KMS-11 (cell line): ENCODE measurements at regions not wholly inside any gene's neighbourhood (a gene's known extent, or its start where the extent isn't known, plus 50 kb on each side); places are given as distances from the start of the nearest gene placed in this dataset.

ENCODE experiments used
- H2AFZ ChIP-seq: fragments of 200-600 bp; sonication (generic); 2 replicates; pipeline ENCODE4 v1.6.1; 2016; ENCODE audit warnings: antibody characterized with exemption, mixed run types, low read depth
- H3K27ac ChIP-seq: fragments of 200-600 bp; sonication (generic); 2 replicates; pipeline ENCODE4 v1.6.1; 2016; ENCODE audit warnings: mild to moderate bottlenecking, mixed run types
- H3K27me3 ChIP-seq: fragments of 200-600 bp; sonication (generic); 2 replicates; pipeline ENCODE4 v1.6.1; 2017; ENCODE audit warnings: mild to moderate bottlenecking, low read depth, mixed run types, moderate library complexity; ENCODE audit not compliant: insufficient read depth
- H3K36me3 ChIP-seq: fragments of 200-600 bp; sonication (generic); 2 replicates; pipeline ENCODE4 v1.6.1; 2017; ENCODE audit warnings: mild to moderate bottlenecking, mixed run types; ENCODE audit not compliant: insufficient read depth
- H3K4me1 ChIP-seq: fragments of 200-600 bp; sonication (generic); 2 replicates; pipeline ENCODE4 v1.6.1; 2016; ENCODE audit warnings: mild to moderate bottlenecking, low read depth, mixed run types; ENCODE audit not compliant: poor library complexity, severe bottlenecking
- H3K4me2 ChIP-seq: fragments of 200-600 bp; sonication (generic); 2 replicates; pipeline ENCODE4 v1.7.0; 2016; ENCODE audit warnings: mild to moderate bottlenecking, mixed run types
- H3K4me3 ChIP-seq: fragments of 200-600 bp; sonication (generic); IDR thresholded peaks from 2 replicates; pipeline ENCODE4 v1.6.1; 2017; ENCODE audit warnings: low read depth, low read length, mixed read lengths; ENCODE audit not compliant: insufficient read depth
- H3K79me2 ChIP-seq: fragments of 200-600 bp; sonication (generic); 2 replicates; pipeline ENCODE4 v1.6.1; 2016; ENCODE audit warnings: low read depth, mixed run types; ENCODE audit not compliant: insufficient read depth
- H3K9ac ChIP-seq: fragments of 200-600 bp; sonication (generic); 2 replicates; pipeline ENCODE4 v1.6.1; 2016; ENCODE audit warnings: mild to moderate bottlenecking, mixed run types
- H4K20me1 ChIP-seq: fragments of 200-600 bp; sonication (generic); 2 replicates; pipeline ENCODE4 v1.6.1; 2016; ENCODE audit warnings: mild to moderate bottlenecking, mixed run types; ENCODE audit not compliant: insufficient read depth
- CTCF ChIP-seq: fragments of 200-600 bp; sonication (generic); conservative IDR thresholded peaks from 2 replicates; pipeline ENCODE4 v1.6.1; 2017; ENCODE audit warnings: low read depth, mild to moderate bottlenecking, antibody characterized with exemption, low read length, moderate library complexity, mixed read lengths

- no peak overlapping the region for H3K4me2 ChIP-seq
- no peaks in the 10 kb centered on the region for H3K27me3 ChIP-seq
- no peak overlapping the region for H3K9ac ChIP-seq
- TF ChIP-seq CTCF, result no peak
- no peak overlapping the region for H3K27ac ChIP-seq
- no peaks in the 10 kb centered on the region for H3K4me1 ChIP-seq
- no peaks in the 10 kb centered on the region for H3K79me2 ChIP-seq
- H3K36me3 ChIP-seq, result no peaks in the 10 kb centered on the region
- H3K4me3 ChIP-seq, result no peak overlapping the region
- no peak overlapping the region for H2AFZ ChIP-seq
- no peaks in the 10 kb centered on the region for H4K20me1 ChIP-seq
Measured at GRCh38 chr2:79414690-79415089, 98.2 kb upstream of the CTNNA2 start.

- Histone ChIP-seq H3K36me3 (no peaks in the 10 kb centered on the region), H2AFZ (no peak overlapping the region), H4K20me1 (no peaks in the 10 kb centered on the region), H3K79me2 (no peaks in the 10 kb centered on the region), H3K4me2 (no peak overlapping the region), H3K27me3 (no peaks in the 10 kb centered on the region), H3K27ac (no peak overlapping the region), H3K4me1 (no peaks in the 10 kb centered on the region), H3K4me3 (no peak overlapping the region), H3K9ac (no peak overlapping the region)
- no peak for TF ChIP-seq CTCF
Measured at GRCh38 chr2:79394485-79394859, 118.4 kb upstream of the CTNNA2 start.

GRCh38 chr2:79393806-79394484 is 118.9 kb upstream of the CTNNA2 start:
- H3K79me2 ChIP-seq, result no peaks in the 10 kb centered on the region
- H3K9ac ChIP-seq, result no peak overlapping the region
- no peak overlapping the region for H3K4me2 ChIP-seq
- no peak for TF ChIP-seq CTCF
- no peaks in the 10 kb centered on the region for H3K36me3 ChIP-seq
- no peak overlapping the region for H2AFZ ChIP-seq
- H3K4me1 ChIP-seq, result no peaks in the 10 kb centered on the region
- no peak overlapping the region for H3K4me3 ChIP-seq
- no peaks in the 10 kb centered on the region for H3K27me3 ChIP-seq
- H4K20me1 ChIP-seq, result no peaks in the 10 kb centered on the region
- no peak overlapping the region for H3K27ac ChIP-seq

GRCh38 chr2:79393107-79393685 is 119.7 kb upstream of the CTNNA2 start:
- no peak for TF ChIP-seq CTCF
- no peaks in the 10 kb centered on the region for H3K4me1 ChIP-seq
- no peaks in the 10 kb centered on the region for H3K36me3 ChIP-seq
- no peak overlapping the region for H2AFZ ChIP-seq
- H3K4me3 ChIP-seq, result no peak overlapping the region
- H3K4me2 ChIP-seq, result no peak overlapping the region
- H3K9ac ChIP-seq, result no peak overlapping the region
- H3K27ac ChIP-seq, result no peak overlapping the region
- no peaks in the 10 kb centered on the region for H3K79me2 ChIP-seq
- no peaks in the 10 kb centered on the region for H4K20me1 ChIP-seq
- no peaks in the 10 kb centered on the region for H3K27me3 ChIP-seq
